Neural cell (in vitro differentiated cells): ENCODE measurements at regions not wholly inside any gene's neighbourhood (a gene's known extent, or its start where the extent isn't known, plus 50 kb on each side); places are given as distances from the start of the nearest gene placed in this dataset.

Experiments
- H2AFZ ChIP-seq: fragments of 200-600, 300-800 bp; sonication (generic), shearing (Covaris generic); 2 replicates; pipeline ENCODE4 v1.6.0; 2014; ENCODE audit warnings: low read depth, mild to moderate bottlenecking, antibody characterized with exemption, low read length, moderate library complexity
- H3F3A ChIP-seq: fragments of 200-600 bp; shearing (Covaris generic); 2 replicates; pipeline ENCODE4 v1.6.1; 2016; ENCODE audit warnings: mild to moderate bottlenecking, moderate library complexity, mixed read lengths, antibody characterized with exemption, low read length; ENCODE audit not compliant: insufficient read depth, poor library complexity, severe bottlenecking
- H3K27ac ChIP-seq: fragments of 200-600, 300-800 bp; sonication (generic), shearing (Covaris generic); 2 replicates; pipeline ENCODE4 v1.5.1; 2014; ENCODE audit warnings: mild to moderate bottlenecking, low read length, moderate library complexity
- H3K27me3 ChIP-seq: fragments of 300-800, 200-600 bp; sonication (generic), shearing (Covaris generic); 2 replicates; pipeline ENCODE4 v1.6.0; 2014; ENCODE audit warnings: mild to moderate bottlenecking, low read depth, low read length, moderate library complexity; ENCODE audit not compliant: insufficient read depth
- H3K36me3 ChIP-seq: fragments of 300-800, 200-600 bp; sonication (generic), shearing (Covaris generic); 2 replicates; pipeline ENCODE4 v1.5.1; 2014; ENCODE audit warnings: mild to moderate bottlenecking, antibody characterized with exemption, low read length, moderate library complexity; ENCODE audit not compliant: insufficient read depth
- H3K4me2 ChIP-seq: fragments of 300-800, 200-600 bp; sonication (generic), shearing (Covaris generic); 2 replicates; pipeline ENCODE4 v1.6.0; 2014; ENCODE audit warnings: mild to moderate bottlenecking, low read length
- H3K4me3 ChIP-seq: fragments of 300-800, 200-600 bp; sonication (generic), shearing (Covaris generic); 2 replicates; pipeline ENCODE4 v1.5.1; 2014; ENCODE audit warnings: mild to moderate bottlenecking, low read length, moderate library complexity
- H3K79me2 ChIP-seq: fragments of 200-600 bp; shearing (Covaris generic); replicated peaks from 2 replicates; pipeline ENCODE4 v1.6.0; 2014; ENCODE audit warnings: mild to moderate bottlenecking, low read length, moderate library complexity; ENCODE audit not compliant: insufficient read depth
- H3K9ac ChIP-seq: fragments of 300-800, 200-600 bp; sonication (generic), shearing (Covaris generic); 2 replicates; pipeline ENCODE4 v1.6.1; 2016; ENCODE audit warnings: mild to moderate bottlenecking, low read length, mixed read lengths
- H3K9me2 ChIP-seq: fragments of 200-600 bp; shearing (Covaris generic); 2 replicates; pipeline ENCODE4 v1.6.1; 2016; ENCODE audit warnings: mild to moderate bottlenecking, low read length, mixed read lengths; ENCODE audit not compliant: insufficient read depth
- H3K9me3 ChIP-seq: fragments of 200-600, 300-800 bp; sonication (generic), shearing (Covaris generic); 2 replicates; pipeline ENCODE4 v1.6.1; 2016; ENCODE audit warnings: mild to moderate bottlenecking, mixed run types, low read length, moderate library complexity, mixed read lengths
- H4K20me1 ChIP-seq: fragments of 200-600 bp; shearing (Covaris generic); 2 replicates; pipeline ENCODE4 v1.6.1; 2016; ENCODE audit warnings: mild to moderate bottlenecking, mixed run types; ENCODE audit not compliant: insufficient read depth
- CTCF ChIP-seq: fragments of 450-650 bp; IDR thresholded peaks from 2 replicates; pipeline ENCODE4 v1.5.1; 2014; ENCODE audit warnings: antibody characterized with exemption, mild to moderate bottlenecking, moderate library complexity; ENCODE audit not compliant: poor library complexity, severe bottlenecking
- EP300 ChIP-seq: fragments of 450-650 bp; conservative IDR thresholded peaks from 2 replicates; pipeline ENCODE4 v1.6.1; 2014; ENCODE audit warnings: antibody characterized with exemption, mild to moderate bottlenecking, moderate library complexity; ENCODE audit not compliant: poor library complexity, severe bottlenecking
- EZH2 ChIP-seq: fragments of 200-600, 300-800 bp; shearing (Covaris generic), sonication (generic); IDR thresholded peaks from 2 replicates; pipeline ENCODE4 v1.6.1; 2014; ENCODE audit warnings: antibody characterized with exemption, low read length, borderline replicate concordance, mild to moderate bottlenecking; ENCODE audit not compliant: insufficient read depth, poor library complexity, severe bottlenecking
- MXI1 ChIP-seq: fragments of 450-650 bp; conservative IDR thresholded peaks from 2 replicates; pipeline ENCODE4 v1.6.1; 2014; ENCODE audit warnings: antibody characterized with exemption, mild to moderate bottlenecking; ENCODE audit not compliant: poor library complexity, severe bottlenecking
- POLR2AphosphoS5 ChIP-seq: IDR thresholded peaks from 2 replicates; pipeline ENCODE4 v1.6.1; 2012
- RAD21 ChIP-seq: fragments of 450-650 bp; conservative IDR thresholded peaks from 2 replicates; pipeline ENCODE4 v1.6.1; 2014; ENCODE audit warnings: antibody characterized with exemption, mild to moderate bottlenecking, moderate library complexity
- REST ChIP-seq: IDR thresholded peaks from 2 replicates; pipeline ENCODE4 v1.6.1; 2012; ENCODE audit warnings: borderline replicate concordance
- SMC3 ChIP-seq: fragments of 450-650 bp; conservative IDR thresholded peaks from 2 replicates; pipeline ENCODE4 v1.6.1; 2014; ENCODE audit warnings: antibody characterized with exemption, mild to moderate bottlenecking, moderate library complexity; ENCODE audit not compliant: poor library complexity
- TAF1 ChIP-seq: IDR thresholded peaks from 2 replicates; pipeline ENCODE4 v1.6.1; 2012; ENCODE audit warnings: low read depth

DNA sequence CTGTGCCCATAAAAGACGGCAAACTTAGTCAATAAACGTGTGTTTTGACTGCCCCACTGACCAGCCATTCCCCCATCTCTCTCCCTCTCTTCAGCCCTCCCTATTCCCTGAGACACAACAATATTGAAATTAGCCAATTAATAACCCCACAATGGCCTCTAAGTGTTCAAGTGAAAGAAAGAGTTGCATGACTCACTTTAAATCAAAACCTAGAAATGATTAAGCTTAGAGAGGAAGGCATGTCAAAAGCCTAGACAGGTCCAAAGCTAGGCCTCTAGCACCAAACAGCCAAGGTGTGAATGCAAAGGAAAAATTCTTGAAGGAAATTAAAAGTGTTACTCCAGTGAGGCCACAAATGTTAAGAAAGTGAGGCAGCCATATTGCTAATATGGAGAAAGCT, 261.6 kb upstream of the TBX18 start:
- Histone ChIP-seq H2AFZ (no peak overlapping the region), H3K4me3 (no peak overlapping the region), H3K9me3 (no peaks in the 10 kb centered on the region), H3F3A (no peaks in the 10 kb centered on the region), H3K9me2 (no peaks in the 10 kb centered on the region), H3K4me2 (no peak overlapping the region), H3K79me2 (no peaks in the 10 kb centered on the region), H3K9ac (no peak overlapping the region), H3K36me3 (no peaks in the 10 kb centered on the region), H3K27ac (no peak overlapping the region), H3K27me3 (no peaks in the 10 kb centered on the region), H4K20me1 (no peaks in the 10 kb centered on the region)
- TF ChIP-seq SMC3 (no peak), TAF1 (no peak), POLR2AphosphoS5 (no peak), RAD21 (no peak), CTCF (no peak), EZH2 (no peak), MXI1 (no peak), EP300 (no peak), REST (no peak)

- no peak overlapping the region for H3K4me3 ChIP-seq
- no peak overlapping the region for H3K9ac ChIP-seq
- no peaks in the 10 kb centered on the region for H3K79me2 ChIP-seq
- TF ChIP-seq SMC3 (no peak), MXI1 (no peak), RAD21 (no peak), TAF1 (no peak), POLR2AphosphoS5 (no peak)
- H2AFZ ChIP-seq, result no peak overlapping the region
- no peaks in the 10 kb centered on the region for H3K27me3 ChIP-seq
- no peaks in the 10 kb centered on the region for H3K9me2 ChIP-seq
- H3K36me3 ChIP-seq, result no peaks in the 10 kb centered on the region
- no peaks in the 10 kb centered on the region for H3F3A ChIP-seq
- no peaks in the 10 kb centered on the region for H4K20me1 ChIP-seq
- H3K9me3 ChIP-seq, result no peaks in the 10 kb centered on the region
- H3K4me2 ChIP-seq, result no peak overlapping the region
- no peak overlapping the region for H3K27ac ChIP-seq
Observed at GRCh38 chr6:85023721-85024120, 259.3 kb upstream of the TBX18 start.

DNA sequence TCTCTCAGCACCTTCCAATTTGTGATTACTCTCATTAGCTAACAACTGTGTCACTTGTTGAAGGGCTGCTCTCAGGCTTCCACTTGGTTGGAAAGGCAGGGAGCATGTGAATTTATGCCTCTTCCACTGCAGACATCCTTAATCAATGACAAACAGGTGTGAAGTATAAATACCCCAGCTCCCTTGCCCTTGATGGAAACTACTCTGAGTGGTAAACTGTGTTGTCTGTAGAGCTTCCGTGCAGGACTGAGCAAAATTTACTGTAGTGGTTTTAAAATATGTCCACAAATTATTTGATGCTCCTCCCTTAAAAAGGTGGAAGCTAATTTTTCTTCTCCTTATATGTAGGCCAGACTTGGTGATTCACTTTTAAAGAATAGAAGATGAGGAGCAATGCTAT, 253.0 kb upstream of the TBX18 start:
- Histone ChIP-seq H3K9me3 (no peaks in the 10 kb centered on the region), H3K36me3 (no peaks in the 10 kb centered on the region), H3F3A (no peaks in the 10 kb centered on the region), H4K20me1 (no peaks in the 10 kb centered on the region), H3K79me2 (no peaks in the 10 kb centered on the region), H2AFZ (no peak overlapping the region), H3K9ac (no peak overlapping the region), H3K9me2 (no peaks in the 10 kb centered on the region), H3K27me3 (no peaks in the 10 kb centered on the region), H3K4me2 (no peak overlapping the region), H3K27ac (no peak overlapping the region), H3K4me3 (no peak overlapping the region)
- TF ChIP-seq EP300 (no peak), CTCF (no peak), POLR2AphosphoS5 (no peak), RAD21 (no peak), EZH2 (no peak), SMC3 (no peak), REST (no peak), TAF1 (no peak), MXI1 (no peak)
